Mucosa of descending colon (tissue), 3 donors: ENCODE measurements at regions not wholly inside any gene's neighbourhood (a gene's known extent, or its start where the extent isn't known, plus 50 kb on each side); places are given as distances from the start of the nearest gene placed in this dataset.
"Not testable (repeated sequence)": the region's sequence is repeated elsewhere in the genome, so short reads cannot be mapped to it uniquely, and the experiment has no call there.

Source experiments
- ATAC-seq: fragments of 200-7000 bp; cut with Tn5 transposase; one replicate; pipeline ENCODE4 v1.9.1; 2020; ENCODE audit warnings: mild to moderate bottlenecking, moderate library complexity
- DNase-seq, 3 donors: peaks; one replicate each; pipeline ENCODE4 v3.0.0-alpha.2; 2020
- H3K36me3 ChIP-seq: fragments of 200-600 bp; one replicate; pipeline ENCODE4 v1.8.0; 2021; ENCODE audit warnings: low read depth, mild to moderate bottlenecking
- H3K4me1 ChIP-seq: fragments of 200-600 bp; one replicate; pipeline ENCODE4 v1.8.0; 2021; ENCODE audit warnings: low read depth, mild to moderate bottlenecking
- H3K4me3 ChIP-seq: fragments of 200-600 bp; one replicate; pipeline ENCODE4 v1.8.0; 2021; ENCODE audit warnings: mild to moderate bottlenecking
- H3K9me3 ChIP-seq: fragments of 200-600 bp; one replicate; pipeline ENCODE4 v1.8.0; 2021; ENCODE audit warnings: mild to moderate bottlenecking
- intact Hi-C, 2 donors: fragments of 100-400 bp; cut with DNase I in 1 of 2; cut with micrococcal nuclease in 1 of 2; formaldehyde crosslinking; loops; one replicate each; pipeline versions ENCODE4 v1.11.0 to v1.11.1; 2022; cut with DNase I, micrococcal nuclease
- TF ChIP-seq, protein P1 (sequence below): fragments of 200-600 bp; IDR thresholded peaks from one replicate; pipeline ENCODE4 v1.8.0; 2022; ENCODE audit warnings: antibody characterized with exemption, mild to moderate bottlenecking
- donor health status: DM: no; HTN: no; CAD: no; lungs with moderate emphysema.
- donor health status: DM: no; HTN: no; CAD: no.
- donor health status: DM: no; HTN: yes; CAD: no.

DNA sequence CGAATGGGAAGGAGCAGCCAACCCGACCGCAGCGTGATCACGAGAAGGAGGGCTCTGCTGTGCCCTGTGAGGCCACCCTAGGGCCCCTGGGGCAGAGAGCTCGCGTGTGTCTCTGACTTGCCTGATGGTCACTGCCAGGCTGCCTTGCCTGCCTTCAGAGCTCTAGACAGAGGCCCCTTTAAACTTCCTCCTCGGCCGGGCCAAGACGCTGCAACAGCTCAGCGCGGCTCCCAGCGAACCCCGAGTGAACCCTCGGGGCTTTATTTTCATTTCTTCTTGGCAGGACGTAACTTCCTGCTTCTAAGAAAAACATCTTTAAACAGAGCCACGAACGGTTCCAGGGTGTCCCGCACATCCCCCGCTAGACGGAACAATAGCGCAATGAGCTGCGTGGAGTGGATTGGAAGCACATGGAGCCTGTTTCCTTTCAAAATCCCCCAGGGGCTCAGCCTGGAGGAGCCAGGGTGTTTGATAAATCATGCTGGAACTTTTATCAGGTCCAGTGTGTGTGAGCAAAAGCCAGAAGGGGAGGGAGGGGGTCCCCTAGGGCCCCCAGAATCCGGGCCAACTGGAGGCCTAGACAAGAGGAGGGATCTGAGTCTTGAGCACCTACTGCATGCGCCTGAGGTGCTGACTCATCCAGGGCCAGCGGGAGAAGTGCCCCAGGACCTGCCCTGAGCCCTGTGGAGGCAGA is 134.1 kb upstream of the GDF10 start:
- Histone ChIP-seq H3K36me3 (no peaks in the 10 kb centered on the region), H3K4me1 (no peaks in the 10 kb centered on the region), H3K4me3 (no peak overlapping the region), H3K9me3 (no peaks in the 10 kb centered on the region)
- peak; percentile 71 for ATAC-seq
- intact Hi-C loops = no loop called here
- TF ChIP-seq, protein P1, sequence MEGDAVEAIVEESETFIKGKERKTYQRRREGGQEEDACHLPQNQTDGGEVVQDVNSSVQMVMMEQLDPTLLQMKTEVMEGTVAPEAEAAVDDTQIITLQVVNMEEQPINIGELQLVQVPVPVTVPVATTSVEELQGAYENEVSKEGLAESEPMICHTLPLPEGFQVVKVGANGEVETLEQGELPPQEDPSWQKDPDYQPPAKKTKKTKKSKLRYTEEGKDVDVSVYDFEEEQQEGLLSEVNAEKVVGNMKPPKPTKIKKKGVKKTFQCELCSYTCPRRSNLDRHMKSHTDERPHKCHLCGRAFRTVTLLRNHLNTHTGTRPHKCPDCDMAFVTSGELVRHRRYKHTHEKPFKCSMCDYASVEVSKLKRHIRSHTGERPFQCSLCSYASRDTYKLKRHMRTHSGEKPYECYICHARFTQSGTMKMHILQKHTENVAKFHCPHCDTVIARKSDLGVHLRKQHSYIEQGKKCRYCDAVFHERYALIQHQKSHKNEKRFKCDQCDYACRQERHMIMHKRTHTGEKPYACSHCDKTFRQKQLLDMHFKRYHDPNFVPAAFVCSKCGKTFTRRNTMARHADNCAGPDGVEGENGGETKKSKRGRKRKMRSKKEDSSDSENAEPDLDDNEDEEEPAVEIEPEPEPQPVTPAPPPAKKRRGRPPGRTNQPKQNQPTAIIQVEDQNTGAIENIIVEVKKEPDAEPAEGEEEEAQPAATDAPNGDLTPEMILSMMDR = no peak
- DNase-seq = peak; percentile 41 to 69 (median 50)

DNA sequence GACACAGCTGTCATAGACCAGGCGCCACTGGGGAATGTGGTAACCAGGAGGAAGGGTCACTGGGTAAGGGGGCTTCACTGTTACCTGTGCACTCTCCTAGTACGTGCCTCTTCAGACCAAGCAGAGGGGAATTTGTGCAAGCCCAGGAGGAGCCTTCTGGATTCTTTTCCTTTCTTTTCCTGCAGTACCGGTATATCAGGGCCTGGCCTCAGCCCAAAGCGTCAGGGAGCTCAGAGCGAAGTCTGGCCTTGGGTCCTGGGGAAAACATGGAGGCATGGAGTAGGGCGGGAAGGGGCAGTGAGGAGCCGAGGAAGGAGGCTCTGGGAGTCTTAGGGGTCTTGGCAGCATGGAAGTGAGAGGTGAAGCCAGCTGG is 133.6 kb upstream of the GDF10 start:
- no peaks in the 10 kb centered on the region for H3K9me3 ChIP-seq
- TF ChIP-seq, protein P1 = no peak
- DNase-seq = no peak
- no peak for ATAC-seq
- intact Hi-C loops = no loop called here
- no peaks in the 10 kb centered on the region for H3K4me1 ChIP-seq
- no peaks in the 10 kb centered on the region for H3K36me3 ChIP-seq
- H3K4me3 ChIP-seq = no peak overlapping the region

DNA sequence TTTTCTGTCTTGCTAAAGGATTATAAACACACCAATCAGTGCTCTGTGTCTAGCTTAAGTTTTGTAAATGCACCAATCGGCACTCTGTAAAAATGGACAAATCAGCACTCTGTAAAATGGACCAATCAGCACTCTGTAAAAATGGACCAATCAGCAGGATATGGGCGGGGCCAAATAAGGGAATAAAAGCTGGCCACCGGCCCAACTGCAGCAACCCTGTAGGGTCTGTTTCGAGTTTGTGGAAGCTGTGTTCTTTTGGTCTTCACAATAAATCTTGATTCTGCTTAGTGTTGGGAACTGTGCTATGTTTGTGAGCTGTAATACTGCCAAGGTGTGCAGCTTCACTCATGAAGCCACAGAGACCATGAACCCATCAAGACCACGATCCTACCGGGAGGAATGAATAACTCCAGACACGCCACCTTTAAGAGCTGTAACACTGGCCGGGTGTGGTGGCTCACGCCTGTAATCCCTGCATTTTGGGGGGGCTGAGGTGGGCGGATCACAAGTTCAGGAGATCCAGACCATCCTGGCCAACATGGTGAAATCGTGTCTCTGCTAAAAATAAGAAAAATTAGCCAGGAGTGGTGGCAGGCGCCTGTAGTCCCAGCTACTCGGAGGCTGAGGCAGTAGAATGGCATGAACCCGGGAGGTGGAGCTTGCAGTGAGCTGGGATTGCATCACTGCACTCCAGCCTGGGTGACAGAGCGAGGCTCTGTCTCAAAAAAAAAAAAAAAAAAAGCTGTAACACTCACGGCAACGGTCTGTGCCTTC is 133.0 kb upstream of the GDF10 start:
- ATAC-seq, intact Hi-C loops, H3K4me1 ChIP-seq, H3K36me3 ChIP-seq, H3K9me3 ChIP-seq, H3K4me3 ChIP-seq: not testable (repeated sequence)
- peak in 1 of 3 donors; percentile 26 for DNase-seq

DNA sequence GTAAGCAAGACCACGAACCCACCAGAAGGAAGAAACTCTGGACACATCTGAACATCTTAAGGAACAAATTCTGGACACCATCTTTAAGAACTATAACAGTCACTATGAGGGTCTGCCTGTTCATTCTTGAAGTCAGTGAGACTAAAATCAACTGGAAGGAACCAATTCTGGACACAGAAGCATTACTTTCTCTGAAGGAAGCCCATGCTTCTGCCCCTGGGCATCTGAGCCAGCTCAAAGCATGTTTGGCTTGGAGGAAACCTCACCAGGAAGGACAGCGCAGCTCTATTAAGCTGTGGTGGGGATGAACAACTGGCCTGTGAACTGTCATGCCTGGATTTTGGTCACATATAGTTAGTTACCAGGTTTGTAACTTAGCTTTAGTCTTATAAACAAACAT is 132.4 kb upstream of the GDF10 start:
- TF ChIP-seq, protein P1 = no peak
- Histone ChIP-seq H3K4me3 (no peak overlapping the region), H3K9me3 (no peaks in the 10 kb centered on the region), H3K4me1 (no peaks in the 10 kb centered on the region), H3K36me3 (no peaks in the 10 kb centered on the region)
- intact Hi-C loops = no loop called here
- DNase-seq = no peak
- ATAC-seq = no peak

DNA sequence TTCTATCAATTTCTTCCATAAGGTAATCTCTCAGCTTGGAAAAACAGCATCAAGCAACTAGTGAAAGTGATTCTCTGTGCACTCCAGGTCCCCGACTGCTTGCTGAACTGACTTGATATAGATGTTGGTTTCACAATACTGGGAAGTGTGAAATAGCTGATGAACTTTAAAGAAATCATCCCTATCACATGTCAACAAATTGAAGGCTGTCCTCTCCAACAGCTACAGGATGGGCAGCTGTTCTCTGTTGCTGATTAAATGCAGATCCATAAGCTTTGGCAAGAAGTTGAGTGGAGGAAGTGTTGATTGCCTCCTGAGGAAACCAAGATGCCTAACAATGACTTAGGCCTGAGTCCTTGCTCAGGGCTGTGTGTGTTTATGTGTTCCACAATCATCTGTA is 130.4 kb upstream of the GDF10 start:
- no peaks in the 10 kb centered on the region for H3K36me3 ChIP-seq
- H3K4me1 ChIP-seq = no peaks in the 10 kb centered on the region
- no peak overlapping the region for H3K4me3 ChIP-seq
- ATAC-seq = no peak
- TF ChIP-seq, protein P1 = no peak
- intact Hi-C loops = no loop called here
- DNase-seq = no peak
- no peaks in the 10 kb centered on the region for H3K9me3 ChIP-seq

DNA sequence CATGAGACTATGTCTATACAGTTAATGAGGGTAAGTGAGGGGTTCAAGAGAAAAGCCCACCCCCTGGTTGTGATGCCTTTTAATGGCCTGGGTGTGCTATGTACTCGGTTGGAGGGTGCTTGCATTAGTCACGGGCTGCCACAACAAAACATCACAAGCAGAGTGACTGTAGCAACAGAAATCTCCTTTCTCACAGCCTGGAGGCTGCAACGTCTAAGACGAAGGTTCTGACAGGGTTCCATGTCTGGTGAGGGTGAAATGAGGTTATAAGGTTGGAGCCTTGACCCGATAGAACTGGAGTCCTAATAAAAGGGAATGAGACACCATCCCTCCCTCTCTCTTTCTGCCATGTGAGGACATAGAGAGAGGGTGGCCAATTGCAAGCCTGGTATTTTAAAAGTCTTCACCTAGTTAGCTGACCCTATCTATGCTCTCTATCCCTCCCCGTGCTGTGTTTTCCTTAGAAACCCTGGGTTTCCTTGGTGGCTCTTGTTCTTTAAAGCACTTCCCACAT is 126.0 kb upstream of the GDF10 start:
- TF ChIP-seq, protein P1 = no peak
- H3K36me3 ChIP-seq = no peaks in the 10 kb centered on the region
- no peak for ATAC-seq

More for the DNA sequence above, 126.0 kb upstream of the GDF10 start:
- Histone ChIP-seq H3K4me3 (no peak overlapping the region), H3K4me1 (no peaks in the 10 kb centered on the region), H3K9me3 (no peaks in the 10 kb centered on the region)
- DNase-seq = no peak
- intact Hi-C loops = no loop called here
